GM12878 (cell line): ENCODE measurements at regions not wholly inside any gene's neighbourhood (a gene's known extent, or its start where the extent isn't known, plus 50 kb on each side); places are given as distances from the start of the nearest gene placed in this dataset.

ENCODE experiments used
- ASH2L ChIP-seq: fragments of 300-600, 200-600 bp; sonication (generic); IDR thresholded peaks from 2 replicates; pipeline ENCODE4 v1.6.1; 2017; ENCODE audit warnings: low read depth, mild to moderate bottlenecking, borderline replicate concordance
- ATF7 ChIP-seq: fragments of 450-650 bp; IDR thresholded peaks from 2 replicates; pipeline ENCODE4 v1.6.1; 2016; ENCODE audit warnings: low read depth, mild to moderate bottlenecking
- BCL11A ChIP-seq: IDR thresholded peaks from 2 replicates; pipeline ENCODE4 v1.6.1; 2011; ENCODE audit warnings: low read depth, low read length
- BHLHE40 ChIP-seq, 2 experiments: fragments of 450-650 bp in 1 of 2; IDR thresholded peaks; 2 replicates each; pipeline ENCODE4 v1.6.1; 2011 to 2017; ENCODE audit warnings: low read depth in 2 of 2, borderline replicate concordance in 1 of 2, improper control_type of control experiment in 1 of 2, low read length in 1 of 2, mild to moderate bottlenecking in 1 of 2
- CBX3 ChIP-seq: fragments of 200-600 bp; sonication (generic); IDR thresholded peaks from 2 replicates; pipeline ENCODE4 v1.6.1; 2016; ENCODE audit warnings: low read depth, borderline replicate concordance
- CHD1 ChIP-seq: IDR thresholded peaks from 2 replicates; pipeline ENCODE4 v1.6.1; 2012; ENCODE audit warnings: low read depth, low read length, improper control_type of control experiment
- CREB1 ChIP-seq: IDR thresholded peaks from 2 replicates; pipeline ENCODE4 v1.6.1; 2012; ENCODE audit warnings: low read depth, mild to moderate bottlenecking, inconsistent platforms
- FOS ChIP-seq: IDR thresholded peaks from 3 replicates; pipeline ENCODE4 v1.6.1; 2011; ENCODE audit warnings: borderline replicate concordance; ENCODE audit not compliant: insufficient read length; ENCODE audit errors: extremely low read depth
- GABPA ChIP-seq: IDR thresholded peaks from 2 replicates; pipeline ENCODE4 v1.6.1; 2014; ENCODE audit warnings: antibody characterized with exemption, low read depth, mild to moderate bottlenecking, inconsistent platforms
- HDAC2 ChIP-seq: fragments of 200-600 bp; sonication (generic); IDR thresholded peaks from 2 replicates; pipeline ENCODE4 v1.6.1; 2017
- NR2C2 ChIP-seq: IDR thresholded peaks from 2 replicates; pipeline ENCODE4 v1.6.1; 2011; ENCODE audit warnings: borderline replicate concordance, low read depth; ENCODE audit not compliant: control insufficient read depth, insufficient read length
- PKNOX1 ChIP-seq: fragments of 450-650 bp; IDR thresholded peaks from 2 replicates; pipeline ENCODE4 v1.6.1; 2016; ENCODE audit warnings: mild to moderate bottlenecking
- POU2F2 ChIP-seq: IDR thresholded peaks from 3 replicates; pipeline ENCODE4 v1.6.1; 2011; ENCODE audit warnings: low read depth, mild to moderate bottlenecking, low read length, borderline replicate concordance
- RAD21 ChIP-seq: IDR thresholded peaks from 2 replicates; pipeline ENCODE4 v1.6.1; 2011; ENCODE audit warnings: mild to moderate bottlenecking, low read depth, low read length, moderate library complexity; ENCODE audit not compliant: insufficient read depth
- RAD51 ChIP-seq: fragments of 450-650 bp; IDR thresholded peaks from 2 replicates; pipeline ENCODE4 v1.6.1; 2016; ENCODE audit warnings: moderate library complexity, mild to moderate bottlenecking, inconsistent platforms
- RELA ChIP-seq: fragments of 450-650 bp; IDR thresholded peaks from 2 replicates; pipeline ENCODE4 v1.8.0; 2014; ENCODE audit warnings: borderline replicate concordance; ENCODE audit not compliant: partially characterized antibody
- RUNX3 ChIP-seq: IDR thresholded peaks from 2 replicates; pipeline ENCODE4 v1.6.1; 2012; ENCODE audit warnings: low read length, inconsistent platforms
- SMAD5 ChIP-seq: IDR thresholded peaks from 2 replicates; pipeline ENCODE4 v1.6.1; 2016; ENCODE audit warnings: antibody characterized with exemption, low read depth
- SMC3 ChIP-seq: IDR thresholded peaks from 2 replicates; pipeline ENCODE4 v1.6.1; 2011; ENCODE audit warnings: low read length, improper control_type of control experiment, borderline replicate concordance
- STAT1 ChIP-seq: fragments of 450-650 bp; conservative IDR thresholded peaks from 2 replicates; pipeline ENCODE4 v1.6.1; 2014; ENCODE audit warnings: antibody characterized with exemption, mild to moderate bottlenecking
- TCF3 ChIP-seq: IDR thresholded peaks from 2 replicates; pipeline ENCODE4 v1.6.1; 2012; ENCODE audit warnings: low read depth, mild to moderate bottlenecking, low read length, borderline replicate concordance; ENCODE audit not compliant: insufficient read depth
- ZBED1 ChIP-seq: IDR thresholded peaks from 2 replicates; pipeline ENCODE4 v1.6.1; 2016; ENCODE audit warnings: borderline replicate concordance
- ZBTB4 ChIP-seq: fragments of 450-650 bp; formaldehyde crosslinking; IDR thresholded peaks from 2 replicates; pipeline ENCODE4 v1.4.0; 2022; ENCODE audit warnings: mild to moderate bottlenecking, moderate library complexity
- ZNF274 ChIP-seq: IDR thresholded peaks from one replicate; pipeline ENCODE4 v1.8.0; 2011; ENCODE audit not compliant: insufficient read length, insufficient read depth
- ZSCAN29 ChIP-seq: fragments of 450-650 bp; IDR thresholded peaks from 2 replicates; pipeline ENCODE4 v1.6.1; 2017; ENCODE audit warnings: mild to moderate bottlenecking, moderate library complexity
- TF ChIP-seq, protein P1 (sequence below): IDR thresholded peaks from 2 replicates; pipeline ENCODE4 v1.6.1; 2011; ENCODE audit warnings: borderline replicate concordance, low read depth, mild to moderate bottlenecking, moderate library complexity, mixed read lengths, low read length; ENCODE audit not compliant: insufficient read depth; ENCODE audit errors: extremely low read length
- TF ChIP-seq, protein P2 (sequence below): fragments of 450-650 bp; IDR thresholded peaks from 2 replicates; pipeline ENCODE4 v1.6.1; 2017; ENCODE audit warnings: borderline replicate concordance

GRCh38 chr4:56757821-56758411, 63.6 kb downstream of the SPINK2 start (continued):
- no peak for TF ChIP-seq CBX3
- no peak; the same call in 1 of the 2 replicates for TF ChIP-seq SMAD5
- peak; percentile 95 for TF ChIP-seq RUNX3
- no peak for TF ChIP-seq BHLHE40 (IDR thresholded peaks at IDR 0.05; ENCODE audit: borderline replicate concordance in 1 of 2, low read depth in 2 of 2, low read length in 1 of 2)
- no peak; the same call in 1 of the 2 replicates for TF ChIP-seq ZBED1
- TF ChIP-seq RAD51, result no peak
- TF ChIP-seq ZBTB4, result no peak
- TF ChIP-seq FOS, result no peak
- no peak for TF ChIP-seq BCL11A
- TF ChIP-seq STAT1, result no peak
- 0 out of 3 replicates have a peak, but pooled peaks have one; percentile 12 for TF ChIP-seq POU2F2
- TF ChIP-seq, protein P1, sequence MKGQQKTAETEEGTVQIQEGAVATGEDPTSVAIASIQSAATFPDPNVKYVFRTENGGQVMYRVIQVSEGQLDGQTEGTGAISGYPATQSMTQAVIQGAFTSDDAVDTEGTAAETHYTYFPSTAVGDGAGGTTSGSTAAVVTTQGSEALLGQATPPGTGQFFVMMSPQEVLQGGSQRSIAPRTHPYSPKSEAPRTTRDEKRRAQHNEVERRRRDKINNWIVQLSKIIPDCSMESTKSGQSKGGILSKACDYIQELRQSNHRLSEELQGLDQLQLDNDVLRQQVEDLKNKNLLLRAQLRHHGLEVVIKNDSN, result no peak
- TF ChIP-seq, protein P2, sequence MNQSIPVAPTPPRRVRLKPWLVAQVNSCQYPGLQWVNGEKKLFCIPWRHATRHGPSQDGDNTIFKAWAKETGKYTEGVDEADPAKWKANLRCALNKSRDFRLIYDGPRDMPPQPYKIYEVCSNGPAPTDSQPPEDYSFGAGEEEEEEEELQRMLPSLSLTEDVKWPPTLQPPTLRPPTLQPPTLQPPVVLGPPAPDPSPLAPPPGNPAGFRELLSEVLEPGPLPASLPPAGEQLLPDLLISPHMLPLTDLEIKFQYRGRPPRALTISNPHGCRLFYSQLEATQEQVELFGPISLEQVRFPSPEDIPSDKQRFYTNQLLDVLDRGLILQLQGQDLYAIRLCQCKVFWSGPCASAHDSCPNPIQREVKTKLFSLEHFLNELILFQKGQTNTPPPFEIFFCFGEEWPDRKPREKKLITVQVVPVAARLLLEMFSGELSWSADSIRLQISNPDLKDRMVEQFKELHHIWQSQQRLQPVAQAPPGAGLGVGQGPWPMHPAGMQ, result no peak
- TF ChIP-seq ZSCAN29, result no peak
- TF ChIP-seq NR2C2, result no peak
- no peak for TF ChIP-seq GABPA
- no peak for TF ChIP-seq TCF3
- TF ChIP-seq ATF7, result 0 out of 2 replicates have a peak, but pooled peaks have one; percentile 18
- 0 out of 2 replicates have a peak, but pooled peaks have one; percentile 50 for TF ChIP-seq ASH2L
- TF ChIP-seq RAD21, result peak; percentile 30; the same call in 1 of the 2 replicates
- TF ChIP-seq SMC3, result peak; percentile 22; the same call in 1 of the 2 replicates
- no peak for TF ChIP-seq PKNOX1
- TF ChIP-seq RELA, result no peak
- no peak for TF ChIP-seq ZNF274
- TF ChIP-seq CREB1, result peak; percentile 71; the same call in 1 of the 2 replicates
- no peak for TF ChIP-seq CHD1
- TF ChIP-seq HDAC2, result no peak
